ENCODE measurements at regions not wholly inside any gene's neighbourhood (a gene's known extent, or its start where the extent isn't known, plus 50 kb on each side); places are given as distances from the start of the nearest gene placed in this dataset.
A peak's percentile ranks its signal among the peaks of the same experiment; 100 is the strongest.

GRCh38 chr3:27589795-27590194, 105.6 kb upstream of the SLC4A7 start:
- H3K9me3 ChIP-seq (ENCODE audit: insufficient read depth, low read depth, low read length): no peaks in the 10 kb centered on the region
- H3K4me3 ChIP-seq (ENCODE audit: low read length): no peak overlapping the region
- peak overlapping the region; percentile 42; the same call in 1 of the 2 replicates for H3K27ac ChIP-seq (ENCODE audit: low read depth, low read length)
- no peaks in the 10 kb centered on the region for H3K27me3 ChIP-seq (ENCODE audit: insufficient read depth, low read length)
- 26% methylated on average over 1 of the region's 1 CpG for whole genome bisulfite sequencing
- no peak overlapping the region for H3K9ac ChIP-seq (ENCODE audit: low read depth, low read length)
- H3K4me1 ChIP-seq (ENCODE audit: insufficient read depth, low read length): peaks cover 25% of the 10 kb centered on the region
- H3K36me3 ChIP-seq (ENCODE audit: insufficient read depth, low read length): no peaks in the 10 kb centered on the region

GRCh38 chr3:27585429-27585828, 101.2 kb upstream of the SLC4A7 start:
- Histone ChIP-seq H3K9ac (ENCODE audit: low read depth, low read length) (no peak overlapping the region), H3K4me1 (ENCODE audit: insufficient read depth, low read length) (peaks cover 13% of the 10 kb centered on the region), H3K27ac (ENCODE audit: low read depth, low read length) (no peak overlapping the region), H3K27me3 (ENCODE audit: insufficient read depth, low read length) (no peaks in the 10 kb centered on the region), H3K36me3 (ENCODE audit: insufficient read depth, low read length) (no peaks in the 10 kb centered on the region), H3K4me3 (ENCODE audit: low read length) (no peak overlapping the region), H3K9me3 (ENCODE audit: insufficient read depth, low read depth, low read length) (no peaks in the 10 kb centered on the region)
- 72% methylated on average over 3 of the region's 3 CpGs for WGBS

GRCh38 chr3:27584874-27585273, 100.7 kb upstream of the SLC4A7 start:
- no peak overlapping the region for H3K4me3 ChIP-seq (ENCODE audit: low read length)
- WGBS: 59% methylated on average over 2 of the region's 2 CpGs
- no peaks in the 10 kb centered on the region for H3K9me3 ChIP-seq (ENCODE audit: insufficient read depth, low read depth, low read length)

GRCh38 chr3:27581852-27582251, 97.7 kb upstream of the SLC4A7 start:
- no peak overlapping the region for H3K4me3 ChIP-seq (ENCODE audit: low read length)
- H3K9me3 ChIP-seq (ENCODE audit: insufficient read depth, low read depth, low read length): no peaks in the 10 kb centered on the region
- H3K4me1 ChIP-seq (ENCODE audit: insufficient read depth, low read length): no peaks in the 10 kb centered on the region
- H3K9ac ChIP-seq (ENCODE audit: low read depth, low read length): no peak overlapping the region
- WGBS: 95% methylated on average over 1 of the region's 3 CpGs
- no peaks in the 10 kb centered on the region for H3K27me3 ChIP-seq (ENCODE audit: insufficient read depth, low read length)
- H3K36me3 ChIP-seq (ENCODE audit: insufficient read depth, low read length): no peaks in the 10 kb centered on the region
- no peak overlapping the region for H3K27ac ChIP-seq (ENCODE audit: low read depth, low read length)

More at GRCh38 chr3:27584874-27585273, 100.7 kb upstream of the SLC4A7 start:
- no peaks in the 10 kb centered on the region for H3K27me3 ChIP-seq (ENCODE audit: insufficient read depth, low read length)
- no peaks in the 10 kb centered on the region for H3K36me3 ChIP-seq (ENCODE audit: insufficient read depth, low read length)
- H3K27ac ChIP-seq (ENCODE audit: low read depth, low read length): no peak overlapping the region
- no peak overlapping the region for H3K9ac ChIP-seq (ENCODE audit: low read depth, low read length)
- peaks cover 8% of the 10 kb centered on the region for H3K4me1 ChIP-seq (ENCODE audit: insufficient read depth, low read length)

- WGBS: 94% methylated on average over 1 of the region's 1 CpG
- H3K27ac ChIP-seq (ENCODE audit: low read depth, low read length): no peak overlapping the region
- H3K27me3 ChIP-seq (ENCODE audit: insufficient read depth, low read length): no peaks in the 10 kb centered on the region
- no peak overlapping the region for H3K9ac ChIP-seq (ENCODE audit: low read depth, low read length)
- H3K4me1 ChIP-seq (ENCODE audit: insufficient read depth, low read length): no peaks in the 10 kb centered on the region
- H3K4me3 ChIP-seq (ENCODE audit: low read length): no peak overlapping the region
- H3K9me3 ChIP-seq (ENCODE audit: insufficient read depth, low read depth, low read length): no peaks in the 10 kb centered on the region
- no peaks in the 10 kb centered on the region for H3K36me3 ChIP-seq (ENCODE audit: insufficient read depth, low read length)
Measured at GRCh38 chr3:27578032-27578431, 93.8 kb upstream of the SLC4A7 start.

GRCh38 chr3:27577504-27577903, 93.3 kb upstream of the SLC4A7 start:
- H3K4me3 ChIP-seq (ENCODE audit: low read length): no peak overlapping the region
- no peaks in the 10 kb centered on the region for H3K27me3 ChIP-seq (ENCODE audit: insufficient read depth, low read length)
- no peaks in the 10 kb centered on the region for H3K9me3 ChIP-seq (ENCODE audit: insufficient read depth, low read depth, low read length)
- 96% methylated on average over 5 of the region's 5 CpGs for WGBS
- H3K36me3 ChIP-seq (ENCODE audit: insufficient read depth, low read length): no peaks in the 10 kb centered on the region
- H3K9ac ChIP-seq (ENCODE audit: low read depth, low read length): no peak overlapping the region
- no peaks in the 10 kb centered on the region for H3K4me1 ChIP-seq (ENCODE audit: insufficient read depth, low read length)
- no peak overlapping the region for H3K27ac ChIP-seq (ENCODE audit: low read depth, low read length)

- Histone ChIP-seq H3K4me1 (ENCODE audit: insufficient read depth, low read length) (peaks cover 6% of the 10 kb centered on the region; the same call in 1 of the 2 replicates), H3K9ac (ENCODE audit: low read depth, low read length) (no peak overlapping the region), H3K4me3 (ENCODE audit: low read length) (no peak overlapping the region), H3K36me3 (ENCODE audit: insufficient read depth, low read length) (no peaks in the 10 kb centered on the region), H3K27ac (ENCODE audit: low read depth, low read length) (no peak overlapping the region), H3K9me3 (ENCODE audit: insufficient read depth, low read depth, low read length) (no peaks in the 10 kb centered on the region), H3K27me3 (ENCODE audit: insufficient read depth, low read length) (no peaks in the 10 kb centered on the region)
- 86% methylated on average over 3 of the region's 3 CpGs for WGBS
Measured at GRCh38 chr3:27576171-27576570, 92.0 kb upstream of the SLC4A7 start.

GRCh38 chr3:27575499-27575898, 91.3 kb upstream of the SLC4A7 start:
- no peak overlapping the region for H3K4me3 ChIP-seq (ENCODE audit: low read length)
- 90% methylated on average over 2 of the region's 3 CpGs for WGBS
- no peaks in the 10 kb centered on the region for H3K36me3 ChIP-seq (ENCODE audit: insufficient read depth, low read length)
- no peaks in the 10 kb centered on the region for H3K27me3 ChIP-seq (ENCODE audit: insufficient read depth, low read length)
- peaks cover 9% of the 10 kb centered on the region; the same call in 1 of the 2 replicates for H3K4me1 ChIP-seq (ENCODE audit: insufficient read depth, low read length)
- H3K27ac ChIP-seq (ENCODE audit: low read depth, low read length): no peak overlapping the region
- H3K9me3 ChIP-seq (ENCODE audit: insufficient read depth, low read depth, low read length): no peaks in the 10 kb centered on the region
- no peak overlapping the region for H3K9ac ChIP-seq (ENCODE audit: low read depth, low read length)

GRCh38 chr3:27574438-27574795, 90.2 kb upstream of the SLC4A7 start:
- WGBS: 94% methylated on average over 6 of the region's 6 CpGs
- no peaks in the 10 kb centered on the region for H3K36me3 ChIP-seq (ENCODE audit: insufficient read depth, low read length)
- no peak overlapping the region for H3K27ac ChIP-seq (ENCODE audit: low read depth, low read length)
- peaks cover 9% of the 10 kb centered on the region; the same call in 1 of the 2 replicates for H3K4me1 ChIP-seq (ENCODE audit: insufficient read depth, low read length)
- H3K9me3 ChIP-seq (ENCODE audit: insufficient read depth, low read depth, low read length): no peaks in the 10 kb centered on the region
- H3K9ac ChIP-seq (ENCODE audit: low read depth, low read length): no peak overlapping the region
- H3K4me3 ChIP-seq (ENCODE audit: low read length): no peak overlapping the region
- H3K27me3 ChIP-seq (ENCODE audit: insufficient read depth, low read length): no peaks in the 10 kb centered on the region

- H3K4me1 ChIP-seq (ENCODE audit: insufficient read depth, low read length): peaks cover 9% of the 10 kb centered on the region; the same call in 1 of the 2 replicates
Measured at GRCh38 chr3:27573780-27574437, 89.7 kb upstream of the SLC4A7 start.

GRCh38 chr3:27573138-27573537, 89.0 kb upstream of the SLC4A7 start:
- Histone ChIP-seq H3K36me3 (ENCODE audit: insufficient read depth, low read length) (no peaks in the 10 kb centered on the region), H3K4me3 (ENCODE audit: low read length) (no peak overlapping the region), H3K27ac (ENCODE audit: low read depth, low read length) (no peak overlapping the region), H3K9ac (ENCODE audit: low read depth, low read length) (no peak overlapping the region), H3K4me1 (ENCODE audit: insufficient read depth, low read length) (peaks cover 9% of the 10 kb centered on the region; the same call in 1 of the 2 replicates), H3K9me3 (ENCODE audit: insufficient read depth, low read depth, low read length) (no peaks in the 10 kb centered on the region), H3K27me3 (ENCODE audit: insufficient read depth, low read length) (no peaks in the 10 kb centered on the region)
- 95% methylated on average over 3 of the region's 3 CpGs for WGBS

More at GRCh38 chr3:27573780-27574437, 89.7 kb upstream of the SLC4A7 start:
- H3K27ac ChIP-seq (ENCODE audit: low read depth, low read length): no peak overlapping the region
- H3K4me3 ChIP-seq (ENCODE audit: low read length): no peak overlapping the region
- H3K9ac ChIP-seq (ENCODE audit: low read depth, low read length): no peak overlapping the region
- H3K36me3 ChIP-seq (ENCODE audit: insufficient read depth, low read length): no peaks in the 10 kb centered on the region
- no peaks in the 10 kb centered on the region for H3K9me3 ChIP-seq (ENCODE audit: insufficient read depth, low read depth, low read length)
- no peaks in the 10 kb centered on the region for H3K27me3 ChIP-seq (ENCODE audit: insufficient read depth, low read length)
- 87% methylated on average over 5 of the region's 5 CpGs for WGBS

- H3K27me3 ChIP-seq (ENCODE audit: insufficient read depth, low read length): no peaks in the 10 kb centered on the region
- H3K27ac ChIP-seq (ENCODE audit: low read depth, low read length): no peak overlapping the region
- no peaks in the 10 kb centered on the region for H3K36me3 ChIP-seq (ENCODE audit: insufficient read depth, low read length)
- no peaks in the 10 kb centered on the region for H3K9me3 ChIP-seq (ENCODE audit: insufficient read depth, low read depth, low read length)
- no CpG with 5 or more reads among the region's 2 CpGs for WGBS
- H3K4me3 ChIP-seq (ENCODE audit: low read length): no peak overlapping the region
- no peak overlapping the region for H3K9ac ChIP-seq (ENCODE audit: low read depth, low read length)
- H3K4me1 ChIP-seq (ENCODE audit: insufficient read depth, low read length): peaks cover 9% of the 10 kb centered on the region; the same call in 1 of the 2 replicates
Measured at GRCh38 chr3:27571345-27571744, 87.2 kb upstream of the SLC4A7 start.

Data from HUES64 (cell line).